PC-9 (cell line): ENCODE measurements at regions not wholly inside any gene's neighbourhood (a gene's known extent, or its start where the extent isn't known, plus 50 kb on each side); places are given as distances from the start of the nearest gene placed in this dataset.

Experiments used
- EZH2 ChIP-seq: fragments of 200-600 bp; sonication (generic); IDR thresholded peaks from 2 replicates; pipeline ENCODE4 v1.8.0; 2017; ENCODE audit warnings: antibody characterized with exemption, low read depth
- TF ChIP-seq, protein P1 (sequence below): fragments of 200-600 bp; sonication (generic); conservative IDR thresholded peaks from 2 replicates; pipeline ENCODE4 v1.6.1; 2017; ENCODE audit warnings: mixed run types, antibody characterized with exemption, mild to moderate bottlenecking, moderate library complexity

DNA sequence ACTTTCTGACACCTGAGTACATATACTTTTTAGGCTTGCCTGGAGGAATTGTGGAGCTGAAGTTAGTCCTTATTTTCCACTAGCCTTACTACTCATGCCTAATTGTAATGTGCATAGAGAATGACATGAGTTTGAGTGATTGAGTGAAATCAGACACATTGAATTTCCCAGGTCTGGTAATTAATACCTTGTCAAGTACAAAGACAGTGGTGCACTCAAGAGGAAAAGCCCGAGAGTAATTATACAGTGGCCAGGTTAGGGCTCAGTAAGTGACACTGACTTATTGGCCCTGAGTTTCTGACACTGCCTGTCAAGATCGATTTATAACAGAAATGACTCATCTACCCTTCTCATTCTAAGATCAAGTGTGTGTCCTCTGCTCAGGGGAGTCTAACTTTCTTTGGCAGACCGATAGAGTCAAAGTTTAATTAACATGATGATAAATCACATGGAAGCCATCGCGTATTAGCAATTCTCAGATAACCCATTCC is 288.3 kb downstream of the TPBG start:
- TF ChIP-seq EZH2 = no peak
- TF ChIP-seq, protein P1, sequence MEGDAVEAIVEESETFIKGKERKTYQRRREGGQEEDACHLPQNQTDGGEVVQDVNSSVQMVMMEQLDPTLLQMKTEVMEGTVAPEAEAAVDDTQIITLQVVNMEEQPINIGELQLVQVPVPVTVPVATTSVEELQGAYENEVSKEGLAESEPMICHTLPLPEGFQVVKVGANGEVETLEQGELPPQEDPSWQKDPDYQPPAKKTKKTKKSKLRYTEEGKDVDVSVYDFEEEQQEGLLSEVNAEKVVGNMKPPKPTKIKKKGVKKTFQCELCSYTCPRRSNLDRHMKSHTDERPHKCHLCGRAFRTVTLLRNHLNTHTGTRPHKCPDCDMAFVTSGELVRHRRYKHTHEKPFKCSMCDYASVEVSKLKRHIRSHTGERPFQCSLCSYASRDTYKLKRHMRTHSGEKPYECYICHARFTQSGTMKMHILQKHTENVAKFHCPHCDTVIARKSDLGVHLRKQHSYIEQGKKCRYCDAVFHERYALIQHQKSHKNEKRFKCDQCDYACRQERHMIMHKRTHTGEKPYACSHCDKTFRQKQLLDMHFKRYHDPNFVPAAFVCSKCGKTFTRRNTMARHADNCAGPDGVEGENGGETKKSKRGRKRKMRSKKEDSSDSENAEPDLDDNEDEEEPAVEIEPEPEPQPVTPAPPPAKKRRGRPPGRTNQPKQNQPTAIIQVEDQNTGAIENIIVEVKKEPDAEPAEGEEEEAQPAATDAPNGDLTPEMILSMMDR = no peak
